B cell (primary cell): ENCODE measurements at regions not wholly inside any gene's neighbourhood (a gene's known extent, or its start where the extent isn't known, plus 50 kb on each side); places are given as distances from the start of the nearest gene placed in this dataset.
A peak's percentile ranks its signal among the peaks of the same experiment; 100 is the strongest.

Experiments
- EZH2 ChIP-seq: IDR thresholded peaks from 2 replicates; pipeline ENCODE4 v1.6.1; 2012; ENCODE audit warnings: borderline replicate concordance, low read depth, mild to moderate bottlenecking, moderate library complexity, low read length; ENCODE audit not compliant: insufficient read depth, poor library complexity, severe bottlenecking
- TF ChIP-seq, protein P1 (sequence below): fragments of 200-600 bp; IDR thresholded peaks from one replicate; pipeline ENCODE4 v1.8.0; 2022; ENCODE audit warnings: antibody characterized with exemption, mild to moderate bottlenecking

DNA sequence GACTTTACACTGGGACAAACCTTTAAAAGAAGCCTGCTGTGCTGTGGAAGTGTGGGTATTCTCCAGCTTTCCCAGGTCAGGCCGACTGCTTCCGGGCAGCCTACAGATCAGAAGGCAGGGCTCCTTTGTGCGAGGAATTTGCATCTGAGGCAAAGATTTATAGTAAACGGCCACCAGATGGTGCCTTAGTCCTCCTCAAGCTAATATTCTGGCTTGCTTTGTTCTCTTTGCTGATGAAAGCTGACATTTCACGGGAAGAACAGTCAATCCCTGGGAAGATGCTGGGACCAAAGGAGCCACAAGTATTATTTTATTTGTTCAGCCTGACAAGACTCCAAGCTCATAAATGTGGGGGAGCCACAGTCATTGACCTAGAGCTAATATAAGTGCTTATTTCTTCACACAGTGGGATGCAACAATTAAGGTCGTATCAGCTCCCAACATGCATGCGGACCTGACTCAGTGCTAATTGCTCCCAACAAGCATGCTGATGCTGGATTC, 120.7 kb upstream of the TRIM2 start:
- TF ChIP-seq, protein P1, sequence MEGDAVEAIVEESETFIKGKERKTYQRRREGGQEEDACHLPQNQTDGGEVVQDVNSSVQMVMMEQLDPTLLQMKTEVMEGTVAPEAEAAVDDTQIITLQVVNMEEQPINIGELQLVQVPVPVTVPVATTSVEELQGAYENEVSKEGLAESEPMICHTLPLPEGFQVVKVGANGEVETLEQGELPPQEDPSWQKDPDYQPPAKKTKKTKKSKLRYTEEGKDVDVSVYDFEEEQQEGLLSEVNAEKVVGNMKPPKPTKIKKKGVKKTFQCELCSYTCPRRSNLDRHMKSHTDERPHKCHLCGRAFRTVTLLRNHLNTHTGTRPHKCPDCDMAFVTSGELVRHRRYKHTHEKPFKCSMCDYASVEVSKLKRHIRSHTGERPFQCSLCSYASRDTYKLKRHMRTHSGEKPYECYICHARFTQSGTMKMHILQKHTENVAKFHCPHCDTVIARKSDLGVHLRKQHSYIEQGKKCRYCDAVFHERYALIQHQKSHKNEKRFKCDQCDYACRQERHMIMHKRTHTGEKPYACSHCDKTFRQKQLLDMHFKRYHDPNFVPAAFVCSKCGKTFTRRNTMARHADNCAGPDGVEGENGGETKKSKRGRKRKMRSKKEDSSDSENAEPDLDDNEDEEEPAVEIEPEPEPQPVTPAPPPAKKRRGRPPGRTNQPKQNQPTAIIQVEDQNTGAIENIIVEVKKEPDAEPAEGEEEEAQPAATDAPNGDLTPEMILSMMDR = peak; percentile 76
- no peak for TF ChIP-seq EZH2
